HEK293 (cell line): ENCODE measurements at regions not wholly inside any gene's neighbourhood (a gene's known extent, or its start where the extent isn't known, plus 50 kb on each side); places are given as distances from the start of the nearest gene placed in this dataset.

Experiments
- CTCF ChIA-PET: fragments of 350-600 bp; formaldehyde crosslinking; extraction: SDS; loops from one replicate; lab custom pipeline; 2021; ENCODE audit warnings: antibody characterized with exemption; lab: Yijun Ruan, JAX
- POLR2A ChIA-PET: fragments of 300-600 bp; formaldehyde crosslinking; extraction: SDS; loops from one replicate; lab custom pipeline; 2020; ENCODE audit warnings: antibody characterized with exemption, inconsistent platforms; lab: Yijun Ruan, JAX
- H3K27ac ChIP-seq: fragments of 200-500 bp; sonication (Bioruptor generic); 2 replicates; pipeline ENCODE4 v1.5.1; 2014; ENCODE audit warnings: low read depth, low read length, control low read depth, inconsistent platforms; ENCODE audit errors: extremely low read depth
- H3K36me3 ChIP-seq, 2 experiments: fragments of 200-500 bp in 1 of 2; sonication (Bioruptor generic) in 1 of 2; 1 replicate in 1 of 2; 2 replicates in 1 of 2; pipeline ENCODE4 v1.5.1; 2014 to 2017; ENCODE audit warnings: inconsistent platforms in 2 of 2, low read length in 2 of 2; ENCODE audit not compliant: control insufficient read depth in 2 of 2, insufficient read depth in 1 of 2
- H3K4me1 ChIP-seq: fragments of 200-500 bp; sonication (Bioruptor generic); 2 replicates; pipeline ENCODE4 v1.5.1; 2014; ENCODE audit warnings: mild to moderate bottlenecking, low read length, inconsistent platforms; ENCODE audit not compliant: control insufficient read depth, insufficient read depth
- H3K4me3 ChIP-seq: 2 replicates; pipeline ENCODE4 v1.5.1; 2011; ENCODE audit warnings: low read depth, mild to moderate bottlenecking, control low read depth, low read length, moderate library complexity
- H3K9me3 ChIP-seq: fragments of 200-500 bp; sonication (Bioruptor generic); 2 replicates; pipeline ENCODE4 v1.5.1; 2014; ENCODE audit warnings: low read depth, low read length, inconsistent platforms; ENCODE audit not compliant: control insufficient read depth, insufficient read depth
- EGR2 ChIP-seq: fragments of 450-650 bp; formaldehyde crosslinking; IDR thresholded peaks from 2 replicates; pipeline ENCODE4 v1.5.1; 2016; ENCODE audit warnings: low read depth, missing biosample characterization, missing genetic modification characterization
- GLI2 ChIP-seq: fragments of 450-650 bp; formaldehyde crosslinking; IDR thresholded peaks from 2 replicates; pipeline ENCODE4; 2017; ENCODE audit warnings: missing biosample characterization, missing genetic modification characterization, low read depth, borderline replicate concordance
- GLI4 ChIP-seq: fragments of 450-650 bp; formaldehyde crosslinking; IDR thresholded peaks from 2 replicates; pipeline ENCODE4 v1.5.1; 2016; ENCODE audit warnings: missing biosample characterization, missing genetic modification characterization
- GLIS1 ChIP-seq: fragments of 450-650 bp; formaldehyde crosslinking; IDR thresholded peaks from 2 replicates; pipeline ENCODE4 v1.5.1; 2016; ENCODE audit warnings: missing biosample characterization, missing genetic modification characterization
- HOXA7 ChIP-seq: sonication (generic); formaldehyde crosslinking; IDR thresholded peaks from 2 replicates; pipeline ENCODE4 v1.8.1; 2022; ENCODE audit warnings: missing genetic modification reagents, borderline replicate concordance
- HOXC10 ChIP-seq: sonication (generic); formaldehyde crosslinking; IDR thresholded peaks from 2 replicates; pipeline ENCODE4 v1.8.1; 2023; ENCODE audit warnings: mild to moderate bottlenecking, missing genetic modification reagents
- KLF7 ChIP-seq: fragments of 450-650 bp; formaldehyde crosslinking; IDR thresholded peaks from 2 replicates; pipeline ENCODE4 v1.5.1; 2016; ENCODE audit warnings: missing biosample characterization, missing genetic modification characterization, borderline replicate concordance
- KLF8 ChIP-seq: fragments of 450-650 bp; formaldehyde crosslinking; IDR thresholded peaks from 2 replicates; pipeline ENCODE4 v1.5.1; 2016; ENCODE audit warnings: missing biosample characterization, missing genetic modification characterization
- MEIS1 ChIP-seq: sonication (generic); formaldehyde crosslinking; IDR thresholded peaks from 2 replicates; pipeline ENCODE4 v1.8.1; 2022; ENCODE audit warnings: missing genetic modification reagents, mild to moderate bottlenecking, borderline replicate concordance
- SP2 ChIP-seq: fragments of 450-650 bp; formaldehyde crosslinking; IDR thresholded peaks from 2 replicates; pipeline ENCODE4 v1.5.1; 2016; ENCODE audit warnings: missing biosample characterization, missing genetic modification characterization
- ZBTB7A ChIP-seq: fragments of 450-650 bp; formaldehyde crosslinking; IDR thresholded peaks from 2 replicates; pipeline ENCODE4 v1.5.1; 2016; ENCODE audit warnings: low read depth, missing biosample characterization, missing genetic modification characterization
- ZNF138 ChIP-seq: fragments of 450-650 bp; formaldehyde crosslinking; IDR thresholded peaks from 2 replicates; pipeline ENCODE4 v1.5.1; 2016; ENCODE audit warnings: missing biosample characterization, missing genetic modification characterization, borderline replicate concordance
- ZNF174 ChIP-seq: fragments of 450-650 bp; formaldehyde crosslinking; IDR thresholded peaks from 2 replicates; pipeline ENCODE4 v1.5.0; 2017; ENCODE audit warnings: missing biosample characterization, mild to moderate bottlenecking, missing genetic modification characterization
- ZNF19 ChIP-seq: fragments of 450-650 bp; formaldehyde crosslinking; IDR thresholded peaks from 2 replicates; pipeline ENCODE4; 2016; ENCODE audit warnings: missing biosample characterization, missing genetic modification characterization, low read depth
- ZNF221 ChIP-seq: fragments of 450-650 bp; formaldehyde crosslinking; IDR thresholded peaks from 2 replicates; pipeline ENCODE4 v1.5.1; 2017; ENCODE audit warnings: missing biosample characterization, missing genetic modification characterization, borderline replicate concordance
- ZNF23 ChIP-seq: fragments of 450-650 bp; formaldehyde crosslinking; IDR thresholded peaks from 2 replicates; pipeline ENCODE4 v1.5.1; 2016; ENCODE audit warnings: missing biosample characterization, missing genetic modification characterization, borderline replicate concordance
- ZNF311 ChIP-seq: fragments of 450-650 bp; formaldehyde crosslinking; IDR thresholded peaks from 2 replicates; pipeline ENCODE4 v1.5.1; 2017; ENCODE audit warnings: missing biosample characterization, missing genetic modification characterization, borderline replicate concordance
- ZNF426 ChIP-seq: fragments of 450-650 bp; formaldehyde crosslinking; IDR thresholded peaks from 2 replicates; pipeline ENCODE4 v1.5.1; 2017; ENCODE audit warnings: missing biosample characterization, missing genetic modification characterization, mild to moderate bottlenecking, inconsistent platforms, moderate library complexity
- ZNF433 ChIP-seq: fragments of 450-650 bp; formaldehyde crosslinking; IDR thresholded peaks from 2 replicates; pipeline ENCODE4 v1.5.1; 2016; ENCODE audit warnings: missing biosample characterization, missing genetic modification characterization, low read depth
- ZNF514 ChIP-seq: fragments of 450-650 bp; formaldehyde crosslinking; IDR thresholded peaks from 2 replicates; pipeline ENCODE4 v1.5.1; 2016; ENCODE audit warnings: missing biosample characterization, missing genetic modification characterization
- ZNF600 ChIP-seq: fragments of 450-650 bp; formaldehyde crosslinking; IDR thresholded peaks from 2 replicates; pipeline ENCODE4 v1.5.1; 2016; ENCODE audit warnings: missing biosample characterization, missing genetic modification characterization
- ZNF624 ChIP-seq: fragments of 450-650 bp; formaldehyde crosslinking; IDR thresholded peaks from 2 replicates; pipeline ENCODE4 v1.5.1; 2017; ENCODE audit warnings: missing biosample characterization, missing genetic modification characterization
- ZNF626 ChIP-seq: fragments of 450-650 bp; sonication (Bioruptor Pico); formaldehyde crosslinking; IDR thresholded peaks from 2 replicates; pipeline ENCODE4 v1.5.1; 2018; ENCODE audit warnings: missing biosample characterization, missing genetic modification characterization, inconsistent platforms
- ZNF843 ChIP-seq: fragments of 450-650 bp; formaldehyde crosslinking; IDR thresholded peaks from 2 replicates; pipeline ENCODE4 v1.5.1; 2016; ENCODE audit warnings: missing biosample characterization, missing genetic modification characterization
- ZSCAN30 ChIP-seq: fragments of 450-650 bp; IDR thresholded peaks from 2 replicates; pipeline ENCODE4 v1.5.1; 2018; ENCODE audit warnings: missing biosample characterization, mild to moderate bottlenecking, missing genetic modification characterization, moderate library complexity
- TF ChIP-seq, protein P1 (sequence below): fragments of 450-650 bp; formaldehyde crosslinking; conservative IDR thresholded peaks from 2 replicates; pipeline ENCODE4 v1.5.1; 2016; ENCODE audit warnings: low read depth, missing biosample characterization, missing genetic modification characterization
- TF ChIP-seq, protein P2 (sequence below): fragments of 450-650 bp; formaldehyde crosslinking; IDR thresholded peaks from 2 replicates; pipeline ENCODE4; 2016; ENCODE audit warnings: missing biosample characterization, missing genetic modification characterization
- TF ChIP-seq, protein P3 (sequence below): fragments of 450-650 bp; formaldehyde crosslinking; IDR thresholded peaks from 2 replicates; pipeline ENCODE4 v1.5.1; 2017; ENCODE audit warnings: missing biosample characterization, missing genetic modification characterization
- TF ChIP-seq, protein P4 (sequence below): fragments of 450-650 bp; formaldehyde crosslinking; IDR thresholded peaks from 2 replicates; pipeline ENCODE4 v1.5.1; 2016; ENCODE audit warnings: missing biosample characterization, missing genetic modification characterization

DNA sequence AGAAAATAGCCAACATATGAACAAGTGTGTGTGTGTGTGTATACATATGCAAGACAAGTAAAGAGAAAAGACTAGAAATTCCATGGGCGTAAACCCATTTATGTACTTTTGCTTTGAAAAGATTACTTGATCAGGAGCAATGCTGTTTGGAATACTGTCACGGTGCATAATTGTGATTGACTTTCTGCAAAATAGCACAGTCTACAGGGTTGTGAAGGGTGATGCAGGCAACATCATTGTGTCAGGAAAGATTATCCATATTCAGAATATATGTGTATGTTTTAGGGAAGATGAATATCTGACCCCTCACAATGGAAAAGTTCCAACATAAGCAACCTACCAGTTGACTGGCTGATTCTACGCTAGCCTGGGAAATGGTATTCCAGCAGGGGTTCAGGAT is 307.7 kb downstream of the JRKL start:
- no peak for TF ChIP-seq GLIS1
- TF ChIP-seq HOXC10: no peak
- TF ChIP-seq HOXA7 (CRISPR knock-in tag): no peak
- TF ChIP-seq ZNF426: no peak
- no peak for TF ChIP-seq ZNF138 (tag by site-specific recombination)
- TF ChIP-seq, protein P1, sequence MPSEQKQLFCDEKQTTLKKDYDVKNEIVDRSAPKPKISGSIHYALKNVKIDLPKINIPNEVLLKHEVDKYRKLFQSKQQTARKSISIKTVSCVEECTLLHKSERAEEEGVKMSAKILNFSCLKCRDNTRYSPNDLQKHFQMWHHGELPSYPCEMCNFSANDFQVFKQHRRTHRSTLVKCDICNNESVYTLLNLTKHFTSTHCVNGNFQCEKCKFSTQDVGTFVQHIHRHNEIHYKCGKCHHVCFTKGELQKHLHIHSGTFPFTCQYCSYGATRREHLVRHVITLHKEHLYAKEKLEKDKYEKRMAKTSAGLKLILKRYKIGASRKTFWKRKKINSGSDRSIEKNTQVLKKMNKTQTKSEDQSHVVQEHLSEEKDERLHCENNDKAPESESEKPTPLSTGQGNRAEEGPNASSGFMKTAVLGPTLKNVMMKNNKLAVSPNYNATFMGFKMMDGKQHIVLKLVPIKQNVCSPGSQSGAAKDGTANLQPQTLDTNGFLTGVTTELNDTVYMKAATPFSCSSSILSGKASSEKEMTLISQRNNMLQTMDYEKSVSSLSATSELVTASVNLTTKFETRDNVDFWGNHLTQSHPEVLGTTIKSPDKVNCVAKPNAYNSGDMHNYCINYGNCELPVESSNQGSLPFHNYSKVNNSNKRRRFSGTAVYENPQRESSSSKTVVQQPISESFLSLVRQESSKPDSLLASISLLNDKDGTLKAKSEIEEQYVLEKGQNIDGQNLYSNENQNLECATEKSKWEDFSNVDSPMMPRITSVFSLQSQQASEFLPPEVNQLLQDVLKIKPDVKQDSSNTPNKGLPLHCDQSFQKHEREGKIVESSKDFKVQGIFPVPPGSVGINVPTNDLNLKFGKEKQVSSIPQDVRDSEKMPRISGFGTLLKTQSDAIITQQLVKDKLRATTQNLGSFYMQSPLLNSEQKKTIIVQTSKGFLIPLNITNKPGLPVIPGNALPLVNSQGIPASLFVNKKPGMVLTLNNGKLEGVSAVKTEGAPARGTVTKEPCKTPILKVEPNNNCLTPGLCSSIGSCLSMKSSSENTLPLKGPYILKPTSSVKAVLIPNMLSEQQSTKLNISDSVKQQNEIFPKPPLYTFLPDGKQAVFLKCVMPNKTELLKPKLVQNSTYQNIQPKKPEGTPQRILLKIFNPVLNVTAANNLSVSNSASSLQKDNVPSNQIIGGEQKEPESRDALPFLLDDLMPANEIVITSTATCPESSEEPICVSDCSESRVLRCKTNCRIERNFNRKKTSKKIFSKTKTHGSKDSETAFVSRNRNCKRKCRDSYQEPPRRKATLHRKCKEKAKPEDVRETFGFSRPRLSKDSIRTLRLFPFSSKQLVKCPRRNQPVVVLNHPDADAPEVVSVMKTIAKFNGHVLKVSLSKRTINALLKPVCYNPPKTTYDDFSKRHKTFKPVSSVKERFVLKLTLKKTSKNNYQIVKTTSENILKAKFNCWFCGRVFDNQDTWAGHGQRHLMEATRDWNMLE: no peak
- TF ChIP-seq, protein P2, sequence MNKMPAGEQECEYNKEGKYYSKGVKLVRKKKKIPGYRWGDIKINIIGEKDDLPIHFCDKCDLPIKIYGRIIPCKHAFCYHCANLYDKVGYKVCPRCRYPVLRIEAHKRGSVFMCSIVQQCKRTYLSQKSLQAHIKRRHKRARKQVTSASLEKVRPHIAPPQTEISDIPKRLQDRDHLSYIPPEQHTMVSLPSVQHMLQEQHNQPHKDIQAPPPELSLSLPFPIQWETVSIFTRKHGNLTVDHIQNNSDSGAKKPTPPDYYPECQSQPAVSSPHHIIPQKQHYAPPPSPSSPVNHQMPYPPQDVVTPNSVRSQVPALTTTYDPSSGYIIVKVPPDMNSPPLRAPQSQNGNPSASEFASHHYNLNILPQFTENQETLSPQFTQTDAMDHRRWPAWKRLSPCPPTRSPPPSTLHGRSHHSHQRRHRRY: no peak
- no peak for TF ChIP-seq ZSCAN30
- TF ChIP-seq KLF8: no peak
- TF ChIP-seq ZNF433 (tag by site-specific recombination): no peak
- no peak for TF ChIP-seq ZNF843
- no peak for TF ChIP-seq ZNF221 (tag by site-specific recombination)
- no peak for TF ChIP-seq ZNF23 (tag by site-specific recombination)
- Histone ChIP-seq H3K4me1 (no peaks in the 10 kb centered on the region), H3K9me3 (no peaks in the 10 kb centered on the region), H3K36me3 (no peaks in the 10 kb centered on the region), H3K4me3 (no peak overlapping the region), H3K27ac (no peak overlapping the region)
- POLR2A ChIA-PET: no interaction called here
- CTCF ChIA-PET: no interaction called here

DNA sequence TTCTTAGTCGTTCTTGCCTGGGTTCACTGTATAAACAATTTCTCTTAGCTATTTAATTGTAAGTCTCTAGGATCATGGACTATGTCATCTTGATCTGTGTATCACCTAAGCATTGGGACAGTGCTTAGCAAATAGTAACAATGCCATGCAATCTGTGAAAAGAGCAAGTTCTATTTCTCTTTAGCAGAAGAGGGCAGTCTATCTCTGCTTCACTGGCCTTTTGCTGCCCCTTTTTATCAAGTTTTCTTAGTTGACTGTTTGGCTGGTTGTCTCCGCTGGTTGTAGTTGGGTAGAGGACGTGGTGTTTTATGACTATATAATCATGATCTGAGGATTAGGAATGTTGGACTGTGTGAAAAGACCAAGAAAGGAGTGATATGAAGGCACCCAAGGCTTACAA is 315.0 kb downstream of the JRKL start:
- H3K27ac ChIP-seq: no peak overlapping the region
- no peaks in the 10 kb centered on the region for H3K4me1 ChIP-seq
- no peak overlapping the region for H3K4me3 ChIP-seq
- no peaks in the 10 kb centered on the region for H3K9me3 ChIP-seq
- ChIA-PET CTCF (no interaction called here), POLR2A (no interaction called here)
- H3K36me3 ChIP-seq: no peaks in the 10 kb centered on the region
- TF ChIP-seq, protein P3, sequence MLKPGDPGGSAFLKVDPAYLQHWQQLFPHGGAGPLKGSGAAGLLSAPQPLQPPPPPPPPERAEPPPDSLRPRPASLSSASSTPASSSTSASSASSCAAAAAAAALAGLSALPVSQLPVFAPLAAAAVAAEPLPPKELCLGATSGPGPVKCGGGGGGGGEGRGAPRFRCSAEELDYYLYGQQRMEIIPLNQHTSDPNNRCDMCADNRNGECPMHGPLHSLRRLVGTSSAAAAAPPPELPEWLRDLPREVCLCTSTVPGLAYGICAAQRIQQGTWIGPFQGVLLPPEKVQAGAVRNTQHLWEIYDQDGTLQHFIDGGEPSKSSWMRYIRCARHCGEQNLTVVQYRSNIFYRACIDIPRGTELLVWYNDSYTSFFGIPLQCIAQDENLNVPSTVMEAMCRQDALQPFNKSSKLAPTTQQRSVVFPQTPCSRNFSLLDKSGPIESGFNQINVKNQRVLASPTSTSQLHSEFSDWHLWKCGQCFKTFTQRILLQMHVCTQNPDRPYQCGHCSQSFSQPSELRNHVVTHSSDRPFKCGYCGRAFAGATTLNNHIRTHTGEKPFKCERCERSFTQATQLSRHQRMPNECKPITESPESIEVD: no peak
- TF ChIP-seq GLIS1: no peak
- TF ChIP-seq MEIS1 (CRISPR knock-in tag): no peak
- TF ChIP-seq ZNF174 (tag by site-specific recombination): no peak
- no peak for TF ChIP-seq KLF7
- no peak for TF ChIP-seq GLI2
- no peak for TF ChIP-seq ZNF311
- no peak for TF ChIP-seq ZBTB7A
- no peak for TF ChIP-seq ZNF624 (tag by site-specific recombination)
- TF ChIP-seq ZNF600 (tag by site-specific recombination): no peak
- TF ChIP-seq ZNF626 (tag by site-specific recombination): no peak
- TF ChIP-seq, protein P4, sequence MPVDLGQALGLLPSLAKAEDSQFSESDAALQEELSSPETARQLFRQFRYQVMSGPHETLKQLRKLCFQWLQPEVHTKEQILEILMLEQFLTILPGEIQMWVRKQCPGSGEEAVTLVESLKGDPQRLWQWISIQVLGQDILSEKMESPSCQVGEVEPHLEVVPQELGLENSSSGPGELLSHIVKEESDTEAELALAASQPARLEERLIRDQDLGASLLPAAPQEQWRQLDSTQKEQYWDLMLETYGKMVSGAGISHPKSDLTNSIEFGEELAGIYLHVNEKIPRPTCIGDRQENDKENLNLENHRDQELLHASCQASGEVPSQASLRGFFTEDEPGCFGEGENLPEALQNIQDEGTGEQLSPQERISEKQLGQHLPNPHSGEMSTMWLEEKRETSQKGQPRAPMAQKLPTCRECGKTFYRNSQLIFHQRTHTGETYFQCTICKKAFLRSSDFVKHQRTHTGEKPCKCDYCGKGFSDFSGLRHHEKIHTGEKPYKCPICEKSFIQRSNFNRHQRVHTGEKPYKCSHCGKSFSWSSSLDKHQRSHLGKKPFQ: no peak
- no peak for TF ChIP-seq EGR2
- TF ChIP-seq SP2 (tag by site-specific recombination): no peak
- no peak for TF ChIP-seq ZNF19 (tag by site-specific recombination)
- no peak for TF ChIP-seq GLI4 (tag by site-specific recombination)
- no peak for TF ChIP-seq ZNF514
